Stimulated activated CD8-positive, alpha-beta memory T cell treated with anti-CD3 and anti-CD28 coated beads, Interleukin-12 subunit alpha, Interleukin-12 subunit beta, amount 100 ng/mL, for 4 hours (primary cell): ENCODE measurements at regions not wholly inside any gene's neighbourhood (a gene's known extent, or its start where the extent isn't known, plus 50 kb on each side); places are given as distances from the start of the nearest gene placed in this dataset.
"Not testable (repeated sequence)": the region's sequence is repeated elsewhere in the genome, so short reads cannot be mapped to it uniquely, and the experiment has no call there.

Experiments used
- DNase-seq: peaks from one replicate; pipeline ENCODE4 v3.0.0-alpha.2; 2020; ENCODE audit warnings: low read depth

GRCh38 chr6:158881884-158882283 lies 62.7 kb upstream of the EZR start:
- DNase-seq: not testable (repeated sequence)

- not testable (repeated sequence) for DNase-seq
These were observed 62.1 kb upstream of the EZR start for GRCh38 chr6:158881276-158881675.

- DNase-seq: no peak
These were observed 60.0 kb upstream of the EZR start for GRCh38 chr6:158879180-158879579.

GRCh38 chr6:158877716-158878115 lies 58.5 kb upstream of the EZR start:
- DNase-seq: no peak

- DNase-seq: no peak
These were observed 57.7 kb upstream of the EZR start for GRCh38 chr6:158876886-158877285.

GRCh38 chr6:158870649-158870957 lies 51.4 kb upstream of the EZR start:
- no peak for DNase-seq

- DNase-seq: no peak
These were observed 50.9 kb upstream of the EZR start for GRCh38 chr6:158869826-158870648.

- DNase-seq: peak; percentile 96
These were observed 50.0 kb upstream of the EZR start for GRCh38 chr6:158868890-158869825.
